Upper lobe of left lung (tissue), 6 donors: ENCODE measurements at regions not wholly inside any gene's neighbourhood (a gene's known extent, or its start where the extent isn't known, plus 50 kb on each side); places are given as distances from the start of the nearest gene placed in this dataset.
"Not testable (repeated sequence)": the region's sequence is repeated elsewhere in the genome, so short reads cannot be mapped to it uniquely, and the experiment has no call there.

Experiments used
- ATAC-seq, 2 donors: fragments of 200-7000 bp; cut with Tn5 transposase; one replicate each; pipeline ENCODE4 v1.9.1; 2022; ENCODE audit warnings: mild to moderate bottlenecking in 2 of 2, moderate library complexity in 2 of 2; ENCODE audit not compliant: low FRiP score in 2 of 2
- DNase-seq, 2 donors: peaks; one replicate each; pipeline ENCODE4 v3.0.0-alpha.2; 2019 to 2020
- H3K27ac ChIP-seq, 4 donors: fragments of 200-600 bp; sonication (generic); one replicate each; pipeline ENCODE4 v1.5.1; 2016 to 2019
- H3K27me3 ChIP-seq, 4 donors: fragments of 200-600 bp; sonication (generic); one replicate each; pipeline ENCODE4 v1.5.1; 2017 to 2019
- H3K36me3 ChIP-seq, 4 donors: fragments of 200-600 bp; sonication (generic); one replicate each; pipeline ENCODE4 v1.5.1; 2016 to 2019
- H3K4me1 ChIP-seq, 4 donors: fragments of 200-600 bp; sonication (generic); one replicate each; pipeline ENCODE4 v1.5.1; 2018 to 2019
- H3K4me3 ChIP-seq, 4 donors: fragments of 200-600 bp; sonication (generic); one replicate each; pipeline ENCODE4 v1.5.1; 2017 to 2019; ENCODE audit warnings: mild to moderate bottlenecking in 2 of 4, moderate library complexity in 1 of 4
- H3K9me3 ChIP-seq, 4 donors: fragments of 200-600 bp; sonication (generic); one replicate each; pipeline ENCODE4 v1.5.1; 2018 to 2019
- EP300 ChIP-seq, 4 donors: sonication (generic); formaldehyde crosslinking; IDR thresholded peaks; one replicate each; pipeline ENCODE4 v1.5.1; 2017; ENCODE audit warnings: antibody characterized with exemption in 4 of 4, control low read depth in 2 of 4
- POLR2A ChIP-seq, 4 donors: fragments of 450-650 bp; IDR thresholded peaks; one replicate each; pipeline ENCODE4 v1.5.1; 2016 to 2017; ENCODE audit warnings: antibody characterized with exemption in 4 of 4, mild to moderate bottlenecking in 2 of 4
- POLR2AphosphoS5 ChIP-seq, 2 donors: sonication (generic); formaldehyde crosslinking; IDR thresholded peaks; one replicate each; pipeline ENCODE4 v1.5.1; 2017; ENCODE audit warnings: antibody characterized with exemption in 2 of 2
- WGBS, 2 donors: methylation state at CpG; one replicate each; pipeline ENCODE4 v1.1.5; 2017 to 2018; 5-methylcytosine and 5-hydroxymethylcytosine counted together
- TF ChIP-seq, protein P1 (sequence below), 6 experiments: fragments of 450-650 bp in 4 of 6; fragments of 200-600 bp in 2 of 6; sonication (generic) in 2 of 6; IDR thresholded peaks; one replicate each; pipeline ENCODE4 v1.5.1; 2016 to 2019; ENCODE audit warnings: antibody characterized with exemption in 6 of 6
- donor health status: DM: no; HTN: no; CAD: no; lungs with moderate emphysema.
- donor health status: DM: no; HTN: yes; CAD: no; lungs with severe emphysema.

DNA sequence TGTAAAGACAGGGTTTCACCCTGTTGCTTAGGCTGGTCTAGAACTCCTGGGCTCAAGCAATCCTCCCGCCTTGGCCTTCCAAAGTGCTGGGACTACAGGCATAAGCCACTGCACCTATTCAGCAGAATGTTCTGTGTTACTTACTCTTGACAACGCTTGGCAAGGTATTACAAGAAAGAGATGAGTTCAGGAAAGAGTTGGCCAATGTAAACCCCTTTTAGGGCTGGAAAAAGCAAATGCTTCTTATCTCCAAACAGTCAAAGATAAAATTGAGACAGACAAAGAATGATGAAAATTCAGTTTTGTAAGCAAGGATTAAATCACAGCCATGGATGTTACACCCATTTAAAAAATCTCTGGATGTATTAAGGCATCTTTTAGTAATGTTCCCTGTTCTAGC lies 114.0 kb upstream of the PODXL start:
- Histone ChIP-seq H3K4me1 (no peaks in the 10 kb centered on the region), H3K9me3 (no peaks in the 10 kb centered on the region), H3K27me3 (no peaks in the 10 kb centered on the region), H3K4me3 (no peak overlapping the region), H3K27ac (no peak overlapping the region), H3K36me3 (no peaks in the 10 kb centered on the region)
- 75 to 87% methylated on average over 2 of the region's 2 CpGs for WGBS, 2 donors
- no peak for ATAC-seq
- no peak for TF ChIP-seq POLR2A (IDR thresholded peaks at IDR 0.05)
- TF ChIP-seq EP300 (IDR thresholded peaks at IDR 0.05) = no peak
- TF ChIP-seq, protein P1, sequence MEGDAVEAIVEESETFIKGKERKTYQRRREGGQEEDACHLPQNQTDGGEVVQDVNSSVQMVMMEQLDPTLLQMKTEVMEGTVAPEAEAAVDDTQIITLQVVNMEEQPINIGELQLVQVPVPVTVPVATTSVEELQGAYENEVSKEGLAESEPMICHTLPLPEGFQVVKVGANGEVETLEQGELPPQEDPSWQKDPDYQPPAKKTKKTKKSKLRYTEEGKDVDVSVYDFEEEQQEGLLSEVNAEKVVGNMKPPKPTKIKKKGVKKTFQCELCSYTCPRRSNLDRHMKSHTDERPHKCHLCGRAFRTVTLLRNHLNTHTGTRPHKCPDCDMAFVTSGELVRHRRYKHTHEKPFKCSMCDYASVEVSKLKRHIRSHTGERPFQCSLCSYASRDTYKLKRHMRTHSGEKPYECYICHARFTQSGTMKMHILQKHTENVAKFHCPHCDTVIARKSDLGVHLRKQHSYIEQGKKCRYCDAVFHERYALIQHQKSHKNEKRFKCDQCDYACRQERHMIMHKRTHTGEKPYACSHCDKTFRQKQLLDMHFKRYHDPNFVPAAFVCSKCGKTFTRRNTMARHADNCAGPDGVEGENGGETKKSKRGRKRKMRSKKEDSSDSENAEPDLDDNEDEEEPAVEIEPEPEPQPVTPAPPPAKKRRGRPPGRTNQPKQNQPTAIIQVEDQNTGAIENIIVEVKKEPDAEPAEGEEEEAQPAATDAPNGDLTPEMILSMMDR (IDR thresholded peaks at IDR 0.05) = no peak
- TF ChIP-seq POLR2AphosphoS5 (IDR thresholded peaks at IDR 0.05) = no peak
- DNase-seq = no peak

DNA sequence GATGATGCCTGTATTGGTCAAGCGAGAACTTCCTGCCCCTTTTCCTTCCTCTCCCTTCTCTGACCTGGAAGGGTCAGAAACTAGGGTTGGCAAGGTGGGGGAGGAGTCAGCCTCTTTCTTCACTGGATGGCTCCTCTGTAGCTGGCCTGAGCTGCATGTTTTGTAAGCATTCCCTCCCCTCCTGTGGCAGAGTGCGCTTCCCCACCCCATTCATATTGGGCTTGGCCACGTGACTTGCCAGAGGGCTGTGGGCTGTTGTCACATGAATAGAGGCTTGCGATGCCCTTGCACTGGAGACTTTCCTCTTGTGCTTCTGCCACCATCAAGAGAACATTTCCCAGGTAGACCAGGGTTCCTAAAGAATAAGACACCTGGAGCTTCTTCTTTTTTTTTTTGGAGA lies 111.3 kb upstream of the PODXL start:
- 71 to 83% methylated on average over 4 of the region's 4 CpGs for WGBS, 2 donors
- no peak for DNase-seq
- H3K27me3 ChIP-seq = no peaks in the 10 kb centered on the region

DNA sequence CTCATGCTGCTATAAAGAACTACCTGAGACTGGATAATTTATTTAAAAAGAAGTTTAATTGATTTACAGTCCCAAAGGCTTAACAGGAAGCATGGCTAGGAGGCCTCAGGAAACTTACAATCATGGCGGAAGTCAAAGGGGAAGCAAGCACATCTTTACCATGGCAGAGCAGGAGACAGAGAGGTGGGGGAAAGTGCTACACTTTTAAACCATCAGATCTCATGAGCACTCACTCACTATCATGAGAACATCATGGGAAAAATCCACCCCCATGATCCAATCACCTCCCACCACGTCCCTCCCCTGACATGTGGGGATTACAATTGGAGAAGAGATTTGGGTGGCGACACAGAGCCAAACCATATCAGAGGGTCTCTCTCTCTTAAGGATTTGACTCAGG lies 108.6 kb upstream of the PODXL start:
- Histone ChIP-seq H3K27ac (no peak overlapping the region), H3K27me3 (no peaks in the 10 kb centered on the region), H3K4me3 (no peak overlapping the region), H3K4me1 (no peaks in the 10 kb centered on the region), H3K9me3 (no peaks in the 10 kb centered on the region), H3K36me3 (no peaks in the 10 kb centered on the region)
- ATAC-seq (no peak), DNase-seq (no peak)
- WGBS, 2 donors = 79 to 89% methylated on average over 3 of the region's 3 CpGs
- TF ChIP-seq POLR2AphosphoS5 (IDR thresholded peaks at IDR 0.05) (no peak), EP300 (IDR thresholded peaks at IDR 0.05) (no peak), POLR2A (IDR thresholded peaks at IDR 0.05) (no peak)
- TF ChIP-seq, protein P1 (IDR thresholded peaks at IDR 0.05) = no peak

More for the DNA sequence above, 111.3 kb upstream of the PODXL start:
- no peaks in the 10 kb centered on the region for H3K36me3 ChIP-seq
- no peaks in the 10 kb centered on the region for H3K4me1 ChIP-seq
- no peak overlapping the region for H3K4me3 ChIP-seq
- no peak for TF ChIP-seq POLR2AphosphoS5 (IDR thresholded peaks at IDR 0.05)
- TF ChIP-seq POLR2A (IDR thresholded peaks at IDR 0.05) = no peak
- no peak for TF ChIP-seq EP300 (IDR thresholded peaks at IDR 0.05)
- TF ChIP-seq, protein P1 (IDR thresholded peaks at IDR 0.05) = no peak
- H3K27ac ChIP-seq = no peak overlapping the region
- ATAC-seq = no peak
- no peaks in the 10 kb centered on the region for H3K9me3 ChIP-seq

DNA sequence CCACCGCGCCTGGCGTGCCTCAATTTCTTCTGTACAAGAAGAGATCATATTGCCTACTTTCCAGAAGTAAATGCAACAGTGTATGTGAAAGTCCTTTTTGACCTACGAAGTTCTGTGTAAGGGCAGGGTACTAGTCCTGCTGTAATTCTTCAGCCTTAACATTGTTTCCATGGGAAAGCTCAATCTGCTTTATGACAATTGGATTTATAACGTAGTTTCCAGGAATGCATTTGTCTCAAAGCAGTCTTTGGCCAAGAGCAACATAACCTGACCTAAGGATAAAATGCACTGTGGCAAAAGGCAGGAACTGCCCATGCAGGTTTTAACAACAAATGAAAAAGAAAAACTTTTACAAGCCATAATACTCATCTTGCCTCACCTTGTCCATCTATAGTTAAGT lies 108.1 kb upstream of the PODXL start:
- TF ChIP-seq, protein P1 (IDR thresholded peaks at IDR 0.05) = no peak
- TF ChIP-seq POLR2AphosphoS5 (IDR thresholded peaks at IDR 0.05) = no peak
- no peak for TF ChIP-seq POLR2A (IDR thresholded peaks at IDR 0.05)
- no peak for TF ChIP-seq EP300 (IDR thresholded peaks at IDR 0.05)
- no peak for DNase-seq
- Histone ChIP-seq H3K36me3 (no peaks in the 10 kb centered on the region), H3K27me3 (no peaks in the 10 kb centered on the region), H3K4me3 (no peak overlapping the region), H3K27ac (no peak overlapping the region), H3K9me3 (no peaks in the 10 kb centered on the region), H3K4me1 (no peaks in the 10 kb centered on the region)
- ATAC-seq = no peak
- 92 to 93% methylated on average over 5 of the region's 5 CpGs for WGBS, 2 donors

DNA sequence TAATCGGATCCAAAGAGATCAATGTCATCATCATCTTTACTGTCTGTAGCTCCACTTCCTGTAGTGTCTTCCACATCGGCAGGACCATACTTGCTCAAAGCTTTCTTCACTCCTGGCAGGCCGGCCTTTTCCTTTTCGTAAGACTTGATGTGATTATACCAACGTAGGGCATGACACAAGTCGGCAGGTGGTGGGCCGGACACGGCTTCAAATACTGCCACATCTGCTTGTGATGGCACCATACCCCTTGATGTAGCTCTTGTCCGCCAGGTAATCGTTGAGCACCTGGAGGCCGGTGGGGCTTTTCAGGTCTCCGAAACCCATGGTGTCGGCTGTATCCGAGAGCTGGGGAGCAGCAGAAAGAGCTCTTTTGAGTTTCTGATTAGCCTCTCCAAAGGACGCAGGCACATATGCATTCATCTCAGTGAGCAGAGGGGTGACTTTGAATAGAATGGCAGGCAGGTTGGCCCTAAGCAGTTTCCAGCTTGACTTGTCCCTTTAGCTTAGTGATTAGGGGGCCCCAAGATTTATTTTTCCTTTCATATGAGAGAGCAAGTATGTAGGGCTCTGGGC lies 106.0 kb upstream of the PODXL start:
- H3K4me1 ChIP-seq, H3K27ac ChIP-seq, H3K9me3 ChIP-seq, H3K36me3 ChIP-seq, H3K27me3 ChIP-seq, H3K4me3 ChIP-seq, DNase-seq, ATAC-seq: not testable (repeated sequence)
- 72 to 78% methylated on average over 6 to 15 of the region's 15 CpGs for WGBS, 2 donors
